OCI-LY7 (cell line): ENCODE measurements at regions not wholly inside any gene's neighbourhood (a gene's known extent, or its start where the extent isn't known, plus 50 kb on each side); places are given as distances from the start of the nearest gene placed in this dataset.
"Not testable (repeated sequence)": the region's sequence is repeated elsewhere in the genome, so short reads cannot be mapped to it uniquely, and the experiment has no call there.

Experiments used
- BruUV-seq: library from RNA; stranded (reverse); fragments of 400-500 nt; replicated peaks from 2 replicates; lab custom pipeline; 2021; lab: Mats Ljungman, UMichigan
- CTCF ChIA-PET: fragments of 300-600 bp; sonication (Branson Sonifier 250); formaldehyde crosslinking; loops from one replicate; lab custom pipeline; 2022; ENCODE audit warnings: antibody characterized with exemption; ENCODE audit not compliant: unreplicated experiment; lab: Charles Lee
- POLR2A ChIA-PET: fragments of 300-600 bp; sonication (Branson Sonifier 250); formaldehyde crosslinking; loops from one replicate; lab custom pipeline; 2022; ENCODE audit warnings: antibody characterized with exemption; lab: Charles Lee
- DNase-seq: peaks from one replicate; pipeline ENCODE4 v3.0.0-alpha.2; 2015; ENCODE audit warnings: low spot score
- H2AFZ ChIP-seq: fragments of 200-600 bp; sonication (generic), shearing (Covaris generic); 2 replicates; pipeline ENCODE4 v1.6.1; 2014; ENCODE audit warnings: mild to moderate bottlenecking, antibody characterized with exemption, low read length, moderate library complexity
- H3K27ac ChIP-seq: fragments of 200-600 bp; sonication (generic); 2 replicates; pipeline ENCODE4 v1.5.1; 2014; ENCODE audit warnings: mixed run types, low read depth, mild to moderate bottlenecking, moderate library complexity, low read length, inconsistent platforms; ENCODE audit not compliant: poor library complexity, severe bottlenecking
- H3K36me3 ChIP-seq: fragments of 200-600 bp; sonication (generic); 2 replicates; pipeline ENCODE4 v1.6.1; 2014; ENCODE audit warnings: mild to moderate bottlenecking, antibody characterized with exemption, low read length, moderate library complexity, mixed read lengths; ENCODE audit not compliant: insufficient read depth
- H3K4me1 ChIP-seq: fragments of 200-600 bp; sonication (generic); 2 replicates; pipeline ENCODE4 v1.5.1; 2014; ENCODE audit warnings: mild to moderate bottlenecking, low read length; ENCODE audit not compliant: insufficient read depth, poor library complexity, severe bottlenecking
- H3K4me2 ChIP-seq: fragments of 200-600 bp; sonication (generic); 2 replicates; pipeline ENCODE4 v1.6.1; 2014; ENCODE audit warnings: mild to moderate bottlenecking, low read length
- H3K4me3 ChIP-seq: fragments of 200-600 bp; sonication (generic); 2 replicates; pipeline ENCODE4 v1.5.1; 2014; ENCODE audit warnings: mild to moderate bottlenecking, low read depth, low read length; ENCODE audit not compliant: poor library complexity, severe bottlenecking
- H3K79me2 ChIP-seq: fragments of 200-600 bp; sonication (generic); 2 replicates; pipeline ENCODE4 v1.6.1; 2016; ENCODE audit warnings: low read depth, mild to moderate bottlenecking, low read length, moderate library complexity, mixed read lengths; ENCODE audit not compliant: insufficient read depth
- H3K9me2 ChIP-seq: fragments of 200-600 bp; sonication (generic); 2 replicates; pipeline ENCODE4 v1.6.1; 2016; ENCODE audit warnings: mild to moderate bottlenecking, low read length, mixed read lengths; ENCODE audit not compliant: insufficient read depth
- H3K9me3 ChIP-seq: fragments of 200-600 bp; sonication (generic); 2 replicates; pipeline ENCODE4 v1.6.1; 2014; ENCODE audit warnings: mild to moderate bottlenecking, mixed run types, low read length, mixed read lengths
- H4K20me1 ChIP-seq: fragments of 200-600 bp; sonication (generic); 2 replicates; pipeline ENCODE4 v1.6.1; 2014; ENCODE audit warnings: mild to moderate bottlenecking, antibody characterized with exemption, low read length, moderate library complexity, mixed read lengths; ENCODE audit not compliant: insufficient read depth
- CTCF ChIP-seq: fragments of 200-600 bp; sonication (generic); conservative IDR thresholded peaks from 2 replicates; pipeline ENCODE4 v1.5.1; 2014; ENCODE audit warnings: mild to moderate bottlenecking, antibody characterized with exemption, low read length, moderate library complexity, mixed read lengths
- EZH2phosphoT487 ChIP-seq: fragments of 200-600 bp; sonication (generic); IDR thresholded peaks from 2 replicates; pipeline ENCODE4 v1.6.1; 2018; ENCODE audit warnings: low read depth, borderline replicate concordance, mild to moderate bottlenecking, mixed run types, antibody characterized with exemption, low read length, moderate library complexity, mixed read lengths
- intact Hi-C: fragments of 100-400 bp; cut with micrococcal nuclease; formaldehyde crosslinking; loops from one replicate; pipeline ENCODE4 v1.10.0; 2022; ENCODE audit not compliant: unreplicated experiment

DNA sequence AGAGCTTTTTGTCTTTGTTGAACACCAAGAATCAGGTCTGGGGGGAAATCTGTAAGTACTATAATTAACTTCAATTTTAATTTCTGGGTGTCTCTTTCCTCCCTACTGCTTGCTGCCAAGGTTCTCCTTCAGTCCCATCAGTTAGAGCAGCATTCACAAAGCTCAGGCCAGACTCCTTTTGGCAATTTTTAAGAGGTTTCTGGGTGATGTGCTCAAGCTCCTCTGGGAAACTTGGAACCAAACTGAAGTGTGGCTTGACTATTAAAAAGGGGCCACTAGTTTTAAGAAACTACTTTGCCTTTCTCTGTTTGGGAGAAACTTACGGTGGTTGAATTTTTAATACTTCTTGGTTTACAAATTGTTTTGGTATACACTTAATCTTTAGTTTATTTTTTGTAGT, 227.7 kb upstream of the SOX2 start:
- Histone ChIP-seq H3K4me1 (peaks cover 42% of the 10 kb centered on the region), H2AFZ (no peak overlapping the region), H3K4me3 (no peak overlapping the region), H3K4me2 (0 out of 2 replicates have a peak overlapping the region, but pooled peaks have one; percentile 3), H3K36me3 (no peaks in the 10 kb centered on the region), H3K9me2 (no peaks in the 10 kb centered on the region), H4K20me1 (no peaks in the 10 kb centered on the region), H3K79me2 (no peaks in the 10 kb centered on the region), H3K9me3 (no peaks in the 10 kb centered on the region), H3K27ac (no peak overlapping the region)
- POLR2A ChIA-PET = interaction anchor here (1.2 to 1.7 kb wide), 2 partner anchors 10 to 217 kb away, joined by 3 read pairs; no protein-coding TSS in a partner anchor
- CTCF ChIA-PET = interaction anchor here (1.0 kb wide), 1 partner anchor 217 kb away, joined by 3 read pairs; no protein-coding TSS in a partner anchor
- TF ChIP-seq EZH2phosphoT487 (no peak), CTCF (no peak)
- intact Hi-C loops = loop anchor here (10.0 kb wide), 1 partner anchor 569 kb away; the partner anchor contains the start of gene FXR1
- no peak for DNase-seq
- no TSS peak for BruUV-seq

- H4K20me1 ChIP-seq, CTCF ChIA-PET, H3K4me3 ChIP-seq, H3K27ac ChIP-seq, BruUV-seq, H3K9me2 ChIP-seq, H3K36me3 ChIP-seq, H3K4me1 ChIP-seq, H3K79me2 ChIP-seq, H3K4me2 ChIP-seq, H3K9me3 ChIP-seq, intact Hi-C loops, DNase-seq, H2AFZ ChIP-seq: not testable (repeated sequence)
- POLR2A ChIA-PET = interaction anchor here (0.8 kb wide), 1 partner anchor 70 kb away, joined by 3 read pairs; no protein-coding TSS in a partner anchor
Measured at GRCh38 chr3:181475146-181475545, 236.6 kb upstream of the SOX2 start.

DNA sequence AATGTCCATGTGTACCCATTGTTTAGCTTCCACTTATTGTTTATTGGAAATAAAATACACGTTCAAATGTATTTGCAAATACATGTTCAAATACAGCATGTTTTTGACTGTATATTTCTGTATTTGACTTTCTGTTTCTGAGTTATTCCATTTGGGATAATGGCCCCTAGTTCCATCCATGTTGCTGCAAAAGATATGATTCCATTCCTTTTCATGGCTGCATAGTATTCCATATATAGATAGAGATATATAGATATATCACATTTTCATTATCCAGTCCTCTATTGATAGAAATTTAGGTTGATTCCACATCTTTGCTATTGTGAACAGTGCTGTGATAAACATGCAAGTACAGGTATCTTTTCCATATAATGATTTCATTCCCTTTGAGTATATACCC, 241.4 kb upstream of the SOX2 start:
- H3K4me2 ChIP-seq = no peak overlapping the region
- no peaks in the 10 kb centered on the region for H3K79me2 ChIP-seq
- H3K9me3 ChIP-seq = no peaks in the 10 kb centered on the region
- H3K4me1 ChIP-seq = no peaks in the 10 kb centered on the region
- no peak overlapping the region for H3K27ac ChIP-seq
- no peak overlapping the region for H3K4me3 ChIP-seq
- no peak for DNase-seq
- ChIA-PET POLR2A (interaction anchor here (0.6 to 1.5 kb wide), 3 partner anchors 10 to 305 kb away, joined by 3 read pairs; no protein-coding TSS in a partner anchor), CTCF (no interaction called here)
- H2AFZ ChIP-seq = no peak overlapping the region
- TF ChIP-seq EZH2phosphoT487 (no peak), CTCF (no peak)
- H3K36me3 ChIP-seq = no peaks in the 10 kb centered on the region
- no peaks in the 10 kb centered on the region for H3K9me2 ChIP-seq
- BruUV-seq = no TSS peak
- intact Hi-C loops = no loop called here
- H4K20me1 ChIP-seq = no peaks in the 10 kb centered on the region
